NCI-H187 (cell line): ENCODE measurements at regions not wholly inside any gene's neighbourhood (a gene's known extent, or its start where the extent isn't known, plus 50 kb on each side); places are given as distances from the start of the nearest gene placed in this dataset.
"Not testable (repeated sequence)": the region's sequence is repeated elsewhere in the genome, so short reads cannot be mapped to it uniquely, and the experiment has no call there.

ENCODE experiments used
- DNase-seq, 2 experiments: peaks; one replicate each; lab custom pipeline; 2025; lab: John Stamatoyannopoulos, UW

- no peak for DNase-seq
Observed at GRCh38 chr15:62856466-62857246, 185.9 kb upstream of the TPM1 start.

GRCh38 chr15:62857411-62857853 lies 185.1 kb upstream of the TPM1 start:
- DNase-seq = no peak

GRCh38 chr15:62858343-62858742 lies 184.2 kb upstream of the TPM1 start:
- DNase-seq = no peak

GRCh38 chr15:62862717-62863116 lies 179.8 kb upstream of the TPM1 start:
- DNase-seq = no peak

- no peak for DNase-seq
Observed at GRCh38 chr15:62866366-62866765, 176.2 kb upstream of the TPM1 start.

GRCh38 chr15:62867844-62868243 lies 174.7 kb upstream of the TPM1 start:
- no peak for DNase-seq

GRCh38 chr15:62868507-62868906 lies 174.0 kb upstream of the TPM1 start:
- DNase-seq = no peak

- DNase-seq = no peak
Observed at GRCh38 chr15:62869116-62869515, 173.4 kb upstream of the TPM1 start.

GRCh38 chr15:62870216-62870615 lies 172.3 kb upstream of the TPM1 start:
- no peak for DNase-seq

- DNase-seq = not testable (repeated sequence)
Observed at GRCh38 chr15:62870701-62871100, 171.8 kb upstream of the TPM1 start.

- DNase-seq = no peak
Observed at GRCh38 chr15:62873203-62873602, 169.3 kb upstream of the TPM1 start.

- DNase-seq = no peak
Observed at GRCh38 chr15:62874064-62874463, 168.5 kb upstream of the TPM1 start.

- no peak for DNase-seq
Observed at GRCh38 chr15:62874959-62875625, 167.5 kb upstream of the TPM1 start.

GRCh38 chr15:62875626-62876021 lies 166.9 kb upstream of the TPM1 start:
- DNase-seq = no peak

- no peak for DNase-seq
Observed at GRCh38 chr15:62877276-62877857, 165.2 kb upstream of the TPM1 start.

- DNase-seq = no peak
Observed at GRCh38 chr15:62878070-62878469, 164.5 kb upstream of the TPM1 start.

- no peak for DNase-seq
Observed at GRCh38 chr15:62879770-62880169, 162.8 kb upstream of the TPM1 start.

- DNase-seq = no peak
Observed at GRCh38 chr15:62880278-62880677, 162.3 kb upstream of the TPM1 start.

- no peak for DNase-seq
Observed at GRCh38 chr15:62881056-62881455, 161.5 kb upstream of the TPM1 start.

- DNase-seq = no peak
Observed at GRCh38 chr15:62883938-62884479, 158.5 kb upstream of the TPM1 start.

GRCh38 chr15:62886431-62887071 lies 156.0 kb upstream of the TPM1 start:
- DNase-seq = no peak

- no peak for DNase-seq
Observed at GRCh38 chr15:62887113-62887570, 155.4 kb upstream of the TPM1 start.
